GM13977 (cell line): ENCODE measurements at regions not wholly inside any gene's neighbourhood (a gene's known extent, or its start where the extent isn't known, plus 50 kb on each side); places are given as distances from the start of the nearest gene placed in this dataset.

Source experiments
- DNase-seq: peaks from one replicate; pipeline ENCODE4 v3.0.0; 2012; ENCODE audit warnings: low spot score
- in situ Hi-C: fragments of 300-500 bp; cut with MboI; formaldehyde crosslinking; loops from one replicate; pipeline ENCODE4 v1.12.0; 2022; ENCODE audit warnings: low sequenced_read_pairs, low pct_unique_long_range_greater_than_20kb, mixed read lengths, inconsistent platforms; ENCODE audit not compliant: unreplicated experiment
- TF ChIP-seq, protein P1 (sequence below): IDR thresholded peaks from 2 replicates; pipeline ENCODE4 v1.5.1; 2012; ENCODE audit warnings: mild to moderate bottlenecking, control low read depth; ENCODE audit not compliant: insufficient read depth; ENCODE audit errors: extremely low read depth, missing control alignments

DNA sequence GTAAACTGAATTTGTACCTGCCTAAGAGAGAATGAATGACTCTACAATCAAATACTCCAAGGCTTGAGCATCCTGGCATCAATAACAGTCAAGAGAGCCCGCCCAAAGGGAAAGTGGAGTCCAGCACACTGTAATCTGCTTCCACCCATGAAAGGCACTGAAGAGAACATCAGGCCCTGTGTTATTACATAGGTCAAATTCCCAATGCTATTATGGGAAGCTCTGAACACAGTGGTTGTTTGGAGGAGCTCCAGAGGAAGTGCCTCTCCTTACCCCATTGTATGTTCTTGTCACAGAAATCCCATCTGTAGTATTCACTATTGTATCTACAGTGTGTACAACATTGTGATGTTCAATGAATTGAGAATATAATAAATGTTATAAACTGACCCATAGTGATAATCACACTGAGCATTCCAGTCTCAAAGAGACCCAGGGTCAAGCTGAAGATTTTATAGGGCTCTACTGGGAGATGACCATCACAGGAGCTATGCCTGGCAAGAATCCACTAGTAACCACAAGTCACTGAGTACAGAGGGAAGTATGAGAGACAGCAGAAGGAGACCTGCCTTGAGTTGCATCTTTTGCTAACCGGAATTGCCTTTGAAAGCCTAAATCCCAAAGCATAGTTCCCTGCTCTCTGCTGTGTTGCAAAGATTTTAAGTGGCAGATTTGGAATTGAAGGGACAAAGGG lies 446.7 kb downstream of the GJA1 start:
- in situ Hi-C loops, result no loop called here
- TF ChIP-seq, protein P1, sequence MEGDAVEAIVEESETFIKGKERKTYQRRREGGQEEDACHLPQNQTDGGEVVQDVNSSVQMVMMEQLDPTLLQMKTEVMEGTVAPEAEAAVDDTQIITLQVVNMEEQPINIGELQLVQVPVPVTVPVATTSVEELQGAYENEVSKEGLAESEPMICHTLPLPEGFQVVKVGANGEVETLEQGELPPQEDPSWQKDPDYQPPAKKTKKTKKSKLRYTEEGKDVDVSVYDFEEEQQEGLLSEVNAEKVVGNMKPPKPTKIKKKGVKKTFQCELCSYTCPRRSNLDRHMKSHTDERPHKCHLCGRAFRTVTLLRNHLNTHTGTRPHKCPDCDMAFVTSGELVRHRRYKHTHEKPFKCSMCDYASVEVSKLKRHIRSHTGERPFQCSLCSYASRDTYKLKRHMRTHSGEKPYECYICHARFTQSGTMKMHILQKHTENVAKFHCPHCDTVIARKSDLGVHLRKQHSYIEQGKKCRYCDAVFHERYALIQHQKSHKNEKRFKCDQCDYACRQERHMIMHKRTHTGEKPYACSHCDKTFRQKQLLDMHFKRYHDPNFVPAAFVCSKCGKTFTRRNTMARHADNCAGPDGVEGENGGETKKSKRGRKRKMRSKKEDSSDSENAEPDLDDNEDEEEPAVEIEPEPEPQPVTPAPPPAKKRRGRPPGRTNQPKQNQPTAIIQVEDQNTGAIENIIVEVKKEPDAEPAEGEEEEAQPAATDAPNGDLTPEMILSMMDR, result no peak
- DNase-seq, result no peak

DNA sequence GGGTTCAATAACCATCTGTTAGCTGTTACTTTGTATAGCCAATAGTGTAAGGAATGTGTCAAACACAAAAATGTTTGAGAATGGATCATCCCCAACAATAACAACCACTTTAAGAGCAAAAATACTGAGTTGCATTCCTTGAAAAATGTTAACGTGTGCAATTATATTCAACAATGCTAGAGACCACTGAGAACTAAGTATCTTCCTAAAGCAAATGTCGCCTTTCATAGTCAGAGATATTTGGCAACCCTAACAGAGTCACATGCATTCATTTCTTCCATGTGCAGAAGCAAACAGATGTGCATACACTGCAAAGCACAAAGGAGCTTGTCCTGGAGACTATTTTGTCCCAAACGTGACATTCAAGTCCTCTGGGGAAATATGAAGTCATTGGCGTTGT lies 448.6 kb downstream of the GJA1 start:
- DNase-seq, result no peak
- in situ Hi-C loops, result no loop called here
- TF ChIP-seq, protein P1, result no peak

DNA sequence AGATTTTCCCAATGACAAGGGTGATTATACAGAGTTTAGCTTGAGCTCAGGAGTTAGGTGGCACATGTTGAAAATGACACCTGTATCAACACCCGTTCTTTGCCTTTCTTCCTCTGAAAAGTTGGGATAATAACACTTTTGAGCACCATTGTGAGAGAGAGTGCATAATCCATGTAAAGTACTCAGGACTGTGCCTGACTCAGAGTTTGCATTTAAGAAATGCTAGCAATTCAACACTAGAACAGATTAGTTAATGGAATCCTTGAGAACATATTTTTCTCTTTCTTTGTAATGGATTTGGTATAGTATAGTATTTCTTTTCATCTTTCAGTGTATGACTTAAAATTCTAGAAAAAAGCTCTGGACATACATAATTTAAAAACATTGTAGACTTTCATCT lies 449.2 kb downstream of the GJA1 start:
- TF ChIP-seq, protein P1, result no peak
- DNase-seq, result no peak
- in situ Hi-C loops, result no loop called here

DNA sequence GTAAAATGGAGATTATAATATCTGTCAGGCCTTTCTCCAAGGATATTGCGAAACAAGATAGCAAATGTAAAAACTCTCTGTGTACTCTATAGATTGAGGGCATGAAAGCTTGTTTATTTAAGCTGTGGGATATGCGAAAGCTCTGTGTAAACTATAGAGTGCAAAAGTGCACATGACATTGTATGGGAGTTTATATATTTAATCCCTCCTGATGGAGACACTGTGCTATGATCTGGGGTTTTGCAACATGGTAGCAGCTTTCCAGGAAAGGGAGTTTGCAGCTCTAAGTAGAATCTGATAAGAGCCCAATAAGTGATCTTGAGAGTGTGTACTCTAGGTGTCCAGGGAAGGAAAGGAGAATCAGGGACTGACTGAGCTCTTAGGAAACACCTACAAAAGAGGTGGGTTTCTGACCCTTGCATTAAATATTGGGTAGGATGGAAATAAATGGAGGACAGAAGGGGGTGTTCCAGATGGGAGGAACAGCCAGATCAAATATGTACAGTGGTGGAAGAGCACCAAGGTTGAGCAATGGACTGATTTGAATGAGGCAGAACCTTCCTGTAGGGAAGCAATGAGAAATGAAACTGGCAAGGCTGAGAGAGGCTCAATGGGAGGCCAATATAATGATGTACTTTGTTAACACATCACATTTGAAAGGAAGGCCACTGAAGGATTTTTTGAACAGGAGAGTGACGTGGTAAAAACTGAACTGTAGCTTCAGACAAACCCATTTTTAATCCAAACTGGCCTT lies 450.1 kb downstream of the GJA1 start:
- in situ Hi-C loops, result no loop called here
- TF ChIP-seq, protein P1, result no peak
- no peak for DNase-seq

- in situ Hi-C loops, result no loop called here
- no peak for DNase-seq
Measured at GRCh38 chr6:121886223-121886830, 450.9 kb downstream of the GJA1 start.

GRCh38 chr6:121887724-121888123 lies 452.3 kb downstream of the GJA1 start:
- TF ChIP-seq, protein P1, result no peak
- in situ Hi-C loops, result no loop called here
- DNase-seq, result no peak

More at GRCh38 chr6:121886223-121886830, 450.9 kb downstream of the GJA1 start:
- TF ChIP-seq, protein P1, result no peak
